SK-N-SH treated with all-trans-retinoic acid at 6 μM for 48 hours (cell line): ENCODE measurements at regions not wholly inside any gene's neighbourhood (a gene's known extent, or its start where the extent isn't known, plus 50 kb on each side); places are given as distances from the start of the nearest gene placed in this dataset.

Experiments used
- ATAC-seq: fragments of 200-7000 bp; cut with Tn5 transposase; 3 replicates; pipeline ENCODE4 v1.9.1; 2020; ENCODE audit warnings: mild to moderate bottlenecking, moderate library complexity
- BACH2 ChIP-seq: fragments of 250-450 bp; sonication (Bioruptor Pico); IDR thresholded peaks from 2 replicates; pipeline ENCODE4 v1.9.0; 2021; ENCODE audit warnings: mild to moderate bottlenecking, borderline replicate concordance
- CREB5 ChIP-seq: fragments of 250-450 bp; sonication (Bioruptor Pico); IDR thresholded peaks from 2 replicates; pipeline ENCODE4 v1.5.1; 2020; ENCODE audit warnings: low read depth, mild to moderate bottlenecking, moderate library complexity
- CSDC2 ChIP-seq: fragments of 250-450 bp; sonication (Bioruptor Pico); IDR thresholded peaks from 2 replicates; pipeline ENCODE4 v1.5.0; 2020; ENCODE audit warnings: mild to moderate bottlenecking, moderate library complexity
- CSRNP3 ChIP-seq: fragments of 250-450 bp; sonication (Bioruptor Pico); IDR thresholded peaks from 2 replicates; pipeline ENCODE4 v1.5.1; 2021; ENCODE audit warnings: mild to moderate bottlenecking, moderate library complexity
- ESRRG ChIP-seq: fragments of 250-450 bp; sonication (Bioruptor Pico); IDR thresholded peaks from 2 replicates; pipeline ENCODE4 v1.6.1; 2021; ENCODE audit warnings: mild to moderate bottlenecking
- GLIS3 ChIP-seq: fragments of 250-450 bp; sonication (Bioruptor Pico); IDR thresholded peaks from 2 replicates; pipeline ENCODE4 v1.5.0; 2020; ENCODE audit warnings: mild to moderate bottlenecking, moderate library complexity
- ISL1 ChIP-seq: fragments of 250-450 bp; sonication (Bioruptor Pico); IDR thresholded peaks from 2 replicates; pipeline ENCODE4 v2.1.2; 2022; ENCODE audit warnings: mild to moderate bottlenecking, moderate library complexity
- OSR1 ChIP-seq: fragments of 250-450 bp; sonication (Bioruptor Pico); IDR thresholded peaks from 2 replicates; pipeline ENCODE4 v1.8.0; 2022; ENCODE audit warnings: moderate library complexity, mild to moderate bottlenecking, inconsistent platforms
- POU6F1 ChIP-seq: fragments of 250-450 bp; sonication (Bioruptor Pico); IDR thresholded peaks from 2 replicates; pipeline ENCODE4 v1.8.0; 2021; ENCODE audit warnings: low read depth, mild to moderate bottlenecking, moderate library complexity, borderline replicate concordance
- RARB ChIP-seq: fragments of 250-450 bp; sonication (Bioruptor Pico); IDR thresholded peaks from 2 replicates; pipeline ENCODE4 v1.8.0; 2021; ENCODE audit warnings: mild to moderate bottlenecking, moderate library complexity
- SNAI2 ChIP-seq: fragments of 250-450 bp; sonication (Bioruptor Pico); IDR thresholded peaks from 2 replicates; pipeline ENCODE4 v1.5.0; 2020; ENCODE audit warnings: mild to moderate bottlenecking, moderate library complexity
- TCF4 ChIP-seq: fragments of 250-450 bp; sonication (Bioruptor Pico); IDR thresholded peaks from 2 replicates; pipeline ENCODE4 v1.8.0; 2021; ENCODE audit warnings: mild to moderate bottlenecking, moderate library complexity, borderline replicate concordance
- TOX ChIP-seq: fragments of 250-450 bp; sonication (Bioruptor Pico); IDR thresholded peaks from 2 replicates; pipeline ENCODE4 v1.8.0; 2021; ENCODE audit warnings: mild to moderate bottlenecking, moderate library complexity, borderline replicate concordance
- TSHZ2 ChIP-seq: fragments of 250-450 bp; sonication (Bioruptor Pico); IDR thresholded peaks from 2 replicates; pipeline ENCODE4 v1.5.0; 2020; ENCODE audit warnings: mild to moderate bottlenecking, moderate library complexity
- ZC3H10 ChIP-seq: fragments of 250-450 bp; sonication (Bioruptor Pico); IDR thresholded peaks from 2 replicates; pipeline ENCODE4 v1.5.1; 2021; ENCODE audit warnings: mild to moderate bottlenecking, moderate library complexity
- ZFP3 ChIP-seq: fragments of 250-450 bp; sonication (Bioruptor Pico); IDR thresholded peaks from 2 replicates; pipeline ENCODE4 v1.5.0; 2020; ENCODE audit warnings: mild to moderate bottlenecking, moderate library complexity
- ZFP30 ChIP-seq: fragments of 450-650 bp; formaldehyde crosslinking; IDR thresholded peaks from 2 replicates; pipeline ENCODE4 v1.5.0; 2022; ENCODE audit warnings: mild to moderate bottlenecking, moderate library complexity
- ZNF70 ChIP-seq: fragments of 450-650 bp; formaldehyde crosslinking; IDR thresholded peaks from 2 replicates; pipeline ENCODE4 v1.5.0; 2020; ENCODE audit warnings: mild to moderate bottlenecking, moderate library complexity
- ZNF8 ChIP-seq: fragments of 450-650 bp; formaldehyde crosslinking; IDR thresholded peaks from 2 replicates; pipeline ENCODE4 v1.5.0; 2020; ENCODE audit warnings: mild to moderate bottlenecking, moderate library complexity
- TF ChIP-seq, protein P1 (sequence below): fragments of 250-450 bp; sonication (Bioruptor Pico); IDR thresholded peaks from 2 replicates; pipeline ENCODE4 v1.8.0; 2020; ENCODE audit warnings: mild to moderate bottlenecking, moderate library complexity, borderline replicate concordance

DNA sequence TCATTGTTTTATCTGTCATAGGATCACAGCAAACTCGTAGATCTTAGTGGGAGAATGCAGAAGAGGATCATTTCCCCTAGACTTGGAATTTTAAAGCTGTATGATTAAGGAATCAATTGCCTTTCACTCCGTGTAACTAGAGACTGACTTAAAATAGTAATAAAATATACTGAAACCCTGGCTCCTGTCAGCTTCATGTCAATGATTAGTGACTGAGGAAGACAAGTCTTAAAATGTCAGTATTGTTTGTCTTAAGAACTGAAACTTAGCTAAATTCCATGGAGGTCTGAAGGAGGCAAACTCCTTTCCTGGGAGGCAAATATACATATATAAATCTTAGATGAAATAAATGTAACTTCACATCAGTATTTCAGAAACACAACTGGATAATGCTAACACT is 1016.7 kb upstream of the PCDH10 start:
- no peak for ATAC-seq
- TF ChIP-seq TCF4 (CRISPR knock-in tag) (no peak), GLIS3 (CRISPR knock-in tag) (no peak), TOX (CRISPR knock-in tag) (no peak), POU6F1 (CRISPR knock-in tag) (no peak), SNAI2 (CRISPR knock-in tag) (no peak), CSRNP3 (CRISPR knock-in tag) (no peak), BACH2 (CRISPR knock-in tag) (no peak), RARB (CRISPR knock-in tag) (no peak), ZFP30 (CRISPR knock-in tag) (no peak), CSDC2 (CRISPR knock-in tag) (no peak), ZNF8 (no peak), ZFP3 (CRISPR knock-in tag) (no peak), TSHZ2 (no peak), ZC3H10 (CRISPR knock-in tag) (no peak), ZNF70 (CRISPR knock-in tag) (no peak), ISL1 (CRISPR knock-in tag) (no peak), CREB5 (no peak), ESRRG (CRISPR knock-in tag) (no peak)
- TF ChIP-seq, protein P1, sequence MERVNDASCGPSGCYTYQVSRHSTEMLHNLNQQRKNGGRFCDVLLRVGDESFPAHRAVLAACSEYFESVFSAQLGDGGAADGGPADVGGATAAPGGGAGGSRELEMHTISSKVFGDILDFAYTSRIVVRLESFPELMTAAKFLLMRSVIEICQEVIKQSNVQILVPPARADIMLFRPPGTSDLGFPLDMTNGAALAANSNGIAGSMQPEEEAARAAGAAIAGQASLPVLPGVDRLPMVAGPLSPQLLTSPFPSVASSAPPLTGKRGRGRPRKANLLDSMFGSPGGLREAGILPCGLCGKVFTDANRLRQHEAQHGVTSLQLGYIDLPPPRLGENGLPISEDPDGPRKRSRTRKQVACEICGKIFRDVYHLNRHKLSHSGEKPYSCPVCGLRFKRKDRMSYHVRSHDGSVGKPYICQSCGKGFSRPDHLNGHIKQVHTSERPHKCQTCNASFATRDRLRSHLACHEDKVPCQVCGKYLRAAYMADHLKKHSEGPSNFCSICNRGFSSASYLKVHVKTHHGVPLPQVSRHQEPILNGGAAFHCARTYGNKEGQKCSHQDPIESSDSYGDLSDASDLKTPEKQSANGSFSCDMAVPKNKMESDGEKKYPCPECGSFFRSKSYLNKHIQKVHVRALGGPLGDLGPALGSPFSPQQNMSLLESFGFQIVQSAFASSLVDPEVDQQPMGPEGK (CRISPR knock-in tag) = no peak

DNA sequence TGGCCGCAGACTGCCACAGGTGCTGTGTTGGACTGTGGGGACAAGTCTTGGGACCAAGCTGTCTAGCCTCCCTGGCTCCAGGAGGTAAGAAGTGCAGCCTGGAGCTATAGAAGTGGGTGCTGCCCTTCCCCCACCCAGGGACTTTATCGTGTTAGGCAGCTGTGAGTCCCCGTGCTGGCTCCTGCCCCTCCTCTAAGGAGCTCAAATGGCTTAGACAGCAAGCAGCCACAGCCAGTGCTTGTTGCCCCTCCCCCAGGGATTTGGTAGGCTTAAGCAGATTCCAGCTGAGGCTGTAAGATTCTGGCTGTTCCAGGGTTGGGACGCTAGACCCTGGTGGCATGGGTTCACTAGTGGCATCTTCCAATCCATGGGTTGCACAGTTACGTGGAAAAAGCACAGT is 979.4 kb upstream of the PCDH10 start:
- ATAC-seq = no peak
- TF ChIP-seq OSR1 (CRISPR knock-in tag) = no peak
- no peak for TF ChIP-seq ISL1 (CRISPR knock-in tag)
- no peak for TF ChIP-seq ZNF8
- TF ChIP-seq CSRNP3 (CRISPR knock-in tag) = no peak
- TF ChIP-seq TSHZ2 = no peak
- no peak for TF ChIP-seq POU6F1 (CRISPR knock-in tag)
- no peak for TF ChIP-seq RARB (CRISPR knock-in tag)
- no peak for TF ChIP-seq ZNF70 (CRISPR knock-in tag)
- TF ChIP-seq BACH2 (CRISPR knock-in tag) = no peak
- no peak for TF ChIP-seq CREB5
- TF ChIP-seq, protein P1 (CRISPR knock-in tag) = no peak
- no peak for TF ChIP-seq SNAI2 (CRISPR knock-in tag)
